Endothelial cell of umbilical vein (primary cell): ENCODE measurements at regions not wholly inside any gene's neighbourhood (a gene's known extent, or its start where the extent isn't known, plus 50 kb on each side); places are given as distances from the start of the nearest gene placed in this dataset.

Experiments
- CTCF ChIP-seq, 2 donors: IDR thresholded peaks; 1 replicate in 1 of 2; 2 replicates in 1 of 2; pipeline ENCODE4 v1.5.1; 2011; ENCODE audit warnings: low read length in 2 of 2, mild to moderate bottlenecking in 2 of 2, moderate library complexity in 2 of 2, control low read depth in 1 of 2, inconsistent platforms in 1 of 2, low read depth in 1 of 2; ENCODE audit not compliant: insufficient read depth in 1 of 2; ENCODE audit errors: extremely low read depth in 1 of 2
- EZH2 ChIP-seq: IDR thresholded peaks from 2 replicates; pipeline ENCODE4 v1.6.1; 2012; ENCODE audit warnings: borderline replicate concordance, low read depth, mild to moderate bottlenecking, moderate library complexity, low read length, inconsistent platforms; ENCODE audit not compliant: severe bottlenecking
- FOS ChIP-seq: IDR thresholded peaks from 2 replicates; pipeline ENCODE4 v1.6.1; 2011; ENCODE audit warnings: mild to moderate bottlenecking, low read length, moderate library complexity, borderline replicate concordance; ENCODE audit not compliant: insufficient read depth
- GATA2 ChIP-seq: IDR thresholded peaks from 2 replicates; pipeline ENCODE4 v1.7.0; 2011; ENCODE audit warnings: low read depth, mild to moderate bottlenecking, moderate library complexity, mixed read lengths, low read length; ENCODE audit not compliant: insufficient read length, insufficient read depth
- JUN ChIP-seq: IDR thresholded peaks from 2 replicates; pipeline ENCODE4 v1.6.1; 2011; ENCODE audit warnings: borderline replicate concordance, low read depth; ENCODE audit not compliant: insufficient read length, insufficient read depth
- MAX ChIP-seq: IDR thresholded peaks from 2 replicates; pipeline ENCODE4 v1.6.1; 2011; ENCODE audit not compliant: insufficient read depth, insufficient read length
- MYC ChIP-seq: IDR thresholded peaks from one replicate; pipeline ENCODE4 v1.6.1; 2011; ENCODE audit warnings: mild to moderate bottlenecking, low read depth, low read length
- POLR2A ChIP-seq: IDR thresholded peaks from 2 replicates; pipeline ENCODE4 v1.6.1; 2012; ENCODE audit warnings: low read depth, mild to moderate bottlenecking, control low read depth, low read length
- POLR2AphosphoS5 ChIP-seq: IDR thresholded peaks from 2 replicates; pipeline ENCODE4 v1.6.1; 2012; ENCODE audit warnings: low read depth, mild to moderate bottlenecking, control low read depth, low read length, moderate library complexity; ENCODE audit not compliant: insufficient read depth

GRCh38 chr13:44171156-44171555 lies 202.5 kb upstream of the SERP2 start:
- no peak for TF ChIP-seq CTCF (IDR thresholded peaks at IDR 0.05; ENCODE audit: extremely low read depth in 1 of 2, insufficient read depth in 1 of 2, low read depth in 1 of 2, low read length in 2 of 2)
- no peak for TF ChIP-seq EZH2
- TF ChIP-seq POLR2A = no peak
- no peak for TF ChIP-seq FOS
- no peak for TF ChIP-seq MYC
- no peak for TF ChIP-seq POLR2AphosphoS5
- TF ChIP-seq JUN = no peak
- TF ChIP-seq MAX = no peak
- no peak for TF ChIP-seq GATA2
